ENCODE measurements at regions not wholly inside any gene's neighbourhood (a gene's known extent, or its start where the extent isn't known, plus 50 kb on each side); places are given as distances from the start of the nearest gene placed in this dataset.
"Not testable (repeated sequence)": the region's sequence is repeated elsewhere in the genome, so short reads cannot be mapped to it uniquely, and the experiment has no call there.

GRCh38 chr12:105507311-105508038 lies 177.0 kb downstream of the C12orf75 start:
- intact Hi-C loops (cut with DNase I, micrococcal nuclease) = no loop called here
- no peak for TF ChIP-seq CTCF (IDR thresholded peaks at IDR 0.05)
- Histone ChIP-seq H3K36me3 (ENCODE audit: low read depth) (no peaks in the 10 kb centered on the region), H3K4me1 (ENCODE audit: low read depth) (no peaks in the 10 kb centered on the region), H3K9me3 (no peaks in the 10 kb centered on the region), H3K4me3 (no peak overlapping the region)
- DNase-seq (no peak), ATAC-seq (no peak)

GRCh38 chr12:105508096-105508495 lies 177.6 kb downstream of the C12orf75 start:
- Histone ChIP-seq H3K4me1 (ENCODE audit: low read depth) (no peaks in the 10 kb centered on the region), H3K4me3 (no peak overlapping the region), H3K36me3 (ENCODE audit: low read depth) (no peaks in the 10 kb centered on the region), H3K9me3 (no peaks in the 10 kb centered on the region)
- no peak for TF ChIP-seq CTCF (IDR thresholded peaks at IDR 0.05)
- DNase-seq (no peak), ATAC-seq (no peak)
- intact Hi-C loops (cut with DNase I, micrococcal nuclease) = no loop called here

- intact Hi-C loops (cut with DNase I, micrococcal nuclease) = no loop called here
- H3K9me3 ChIP-seq = no peaks in the 10 kb centered on the region
- no peak for DNase-seq
- H3K4me1 ChIP-seq (ENCODE audit: low read depth) = no peaks in the 10 kb centered on the region
- no peak for TF ChIP-seq CTCF (IDR thresholded peaks at IDR 0.05)
- H3K36me3 ChIP-seq (ENCODE audit: low read depth) = no peaks in the 10 kb centered on the region
- H3K4me3 ChIP-seq = no peak overlapping the region
- no peak for ATAC-seq
Observed at GRCh38 chr12:105510526-105510925, 180.0 kb downstream of the C12orf75 start.

GRCh38 chr12:105512861-105513260 lies 182.4 kb downstream of the C12orf75 start:
- H3K36me3 ChIP-seq (ENCODE audit: low read depth); H3K4me1 ChIP-seq (ENCODE audit: low read depth); DNase-seq; intact Hi-C loops (cut with DNase I, micrococcal nuclease); H3K9me3 ChIP-seq; H3K4me3 ChIP-seq; ATAC-seq: not testable (repeated sequence)

- intact Hi-C loops (cut with DNase I, micrococcal nuclease) = no loop called here
- ATAC-seq (no peak), DNase-seq (no peak)
- no peak for TF ChIP-seq CTCF (IDR thresholded peaks at IDR 0.05)
- H3K9me3 ChIP-seq = no peaks in the 10 kb centered on the region
- no peak overlapping the region for H3K4me3 ChIP-seq
- no peaks in the 10 kb centered on the region for H3K4me1 ChIP-seq (ENCODE audit: low read depth)
- no peaks in the 10 kb centered on the region for H3K36me3 ChIP-seq (ENCODE audit: low read depth)
Observed at GRCh38 chr12:105522166-105522825, 191.8 kb downstream of the C12orf75 start.

Data from mucosa of descending colon (tissue), 3 donors.